Suppressor macrophage treated with lipopolysaccharide for 1 hour (primary cell): ENCODE measurements at regions not wholly inside any gene's neighbourhood (a gene's known extent, or its start where the extent isn't known, plus 50 kb on each side); places are given as distances from the start of the nearest gene placed in this dataset.
A peak's percentile ranks its signal among the peaks of the same experiment; 100 is the strongest.

Source experiments
- DNase-seq, 3 donors: peaks; one replicate each; pipeline ENCODE4 v3.0.0-alpha.2; 2020 to 2022

- DNase-seq, result no peak
These were observed 91.9 kb upstream of the HSF2 start for GRCh38 chr6:122307577-122307976.

- no peak for DNase-seq
These were observed 91.4 kb upstream of the HSF2 start for GRCh38 chr6:122308074-122308473.

GRCh38 chr6:122315842-122316241, 83.6 kb upstream of the HSF2 start:
- no peak for DNase-seq

GRCh38 chr6:122322824-122323223, 76.6 kb upstream of the HSF2 start:
- peak in 2 of 3 donors; percentile 2 to 3 for DNase-seq

GRCh38 chr6:122323361-122323760, 76.1 kb upstream of the HSF2 start:
- DNase-seq, result no peak

GRCh38 chr6:122330315-122330714, 69.1 kb upstream of the HSF2 start:
- DNase-seq, result no peak

GRCh38 chr6:122337645-122338044, 61.8 kb upstream of the HSF2 start:
- DNase-seq, result peak in 1 of 3 donors; percentile 7

- no peak for DNase-seq
These were observed 59.8 kb upstream of the HSF2 start for GRCh38 chr6:122339661-122340060.

GRCh38 chr6:122347280-122347679, 52.2 kb upstream of the HSF2 start:
- no peak for DNase-seq

- DNase-seq, result no peak
These were observed 51.7 kb upstream of the HSF2 start for GRCh38 chr6:122347751-122348150.
